ENCODE measurements at regions not wholly inside any gene's neighbourhood (a gene's known extent, or its start where the extent isn't known, plus 50 kb on each side); places are given as distances from the start of the nearest gene placed in this dataset.

- no peak for DNase-seq
Observed at GRCh38 chr12:98446682-98447081, 68.7 kb upstream of the TMPO start.

- DNase-seq, result no peak
Observed at GRCh38 chr12:98449584-98449983, 65.8 kb upstream of the TMPO start.

- no peak for DNase-seq
Observed at GRCh38 chr12:98453070-98453469, 62.3 kb upstream of the TMPO start.

GRCh38 chr12:98453492-98453891 is 61.9 kb upstream of the TMPO start:
- DNase-seq, result no peak

GRCh38 chr12:98456041-98456440 is 59.3 kb upstream of the TMPO start:
- no peak for DNase-seq

- DNase-seq, result peak in 1 of 2 donors; percentile 57
Observed at GRCh38 chr12:98456576-98457573, 58.5 kb upstream of the TMPO start.

GRCh38 chr12:98464190-98464589 is 51.2 kb upstream of the TMPO start:
- peak in 1 of 2 donors; percentile 21 for DNase-seq

- DNase-seq, result no peak
Observed at GRCh38 chr12:98465505-98465904, 49.9 kb upstream of the TMPO start.

All from CD4-positive, alpha-beta T cell treated with Interleukin-1 beta for 1 hour (primary cell).